Activated naive CD4-positive, alpha-beta T cell treated with Interleukin-2 at 50 U/mL for 16 hours (primary cell): ENCODE measurements at regions not wholly inside any gene's neighbourhood (a gene's known extent, or its start where the extent isn't known, plus 50 kb on each side); places are given as distances from the start of the nearest gene placed in this dataset.
"Not testable (repeated sequence)": the region's sequence is repeated elsewhere in the genome, so short reads cannot be mapped to it uniquely, and the experiment has no call there.

Experiments used
- DNase-seq: peaks from one replicate; pipeline ENCODE4 v3.0.0-alpha.2; 2020

DNA sequence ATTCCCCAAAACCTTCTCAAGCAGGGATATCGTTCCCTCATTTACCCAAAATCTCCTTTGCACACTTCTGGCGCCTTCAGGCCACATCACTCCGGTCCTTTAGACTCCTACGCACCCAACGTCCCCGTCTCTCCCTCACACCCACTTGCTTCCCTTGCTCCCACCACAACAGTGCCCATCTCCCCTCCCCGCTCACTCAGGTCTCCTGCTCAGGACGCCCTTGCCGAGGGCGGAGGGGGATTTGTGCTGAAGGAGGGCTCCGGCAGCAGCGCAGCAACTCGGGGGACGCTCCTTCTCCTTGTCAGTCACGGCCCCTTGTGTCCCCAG is 71.6 kb downstream of the PCMTD2 start:
- not testable (repeated sequence) for DNase-seq

DNA sequence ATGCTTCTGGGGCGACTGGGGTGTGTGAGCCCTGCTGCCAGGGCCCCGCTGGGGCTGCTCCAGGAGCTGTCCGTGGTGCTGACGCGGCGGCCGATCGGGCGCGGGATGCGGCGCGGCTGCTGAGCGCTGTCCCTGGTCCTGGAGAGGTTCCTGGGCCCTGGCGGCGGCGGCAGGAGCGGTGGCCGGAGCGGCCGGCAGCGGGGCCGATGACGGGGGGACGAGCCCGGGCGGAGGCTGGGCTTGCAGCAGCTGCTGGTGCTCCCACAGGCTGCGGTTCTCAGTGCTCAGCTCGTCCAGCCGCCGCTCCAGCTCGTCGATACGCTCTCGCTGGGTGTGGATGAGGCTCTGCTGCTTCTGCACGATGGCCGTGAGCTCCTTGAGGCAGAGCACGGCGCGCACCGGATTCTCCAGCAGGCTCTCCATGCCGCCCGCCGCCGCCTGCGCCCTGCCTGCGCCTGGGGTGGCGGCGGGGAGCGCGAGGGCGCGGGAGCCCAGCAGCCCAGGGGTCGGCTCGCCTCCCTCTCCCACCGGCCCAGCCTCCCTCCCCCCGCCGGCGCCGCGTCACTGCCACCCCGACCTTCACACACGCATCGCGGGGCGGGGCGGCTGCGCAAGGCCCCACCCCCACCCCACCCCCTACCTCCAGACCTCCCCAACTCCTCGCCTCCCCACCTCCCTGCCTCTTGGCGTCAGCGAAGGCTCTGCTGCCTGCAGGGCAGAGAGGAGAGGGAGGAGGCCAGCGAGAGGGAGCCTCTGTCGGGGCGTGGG is 72.2 kb downstream of the PCMTD2 start:
- peak; percentile 21 for DNase-seq

DNA sequence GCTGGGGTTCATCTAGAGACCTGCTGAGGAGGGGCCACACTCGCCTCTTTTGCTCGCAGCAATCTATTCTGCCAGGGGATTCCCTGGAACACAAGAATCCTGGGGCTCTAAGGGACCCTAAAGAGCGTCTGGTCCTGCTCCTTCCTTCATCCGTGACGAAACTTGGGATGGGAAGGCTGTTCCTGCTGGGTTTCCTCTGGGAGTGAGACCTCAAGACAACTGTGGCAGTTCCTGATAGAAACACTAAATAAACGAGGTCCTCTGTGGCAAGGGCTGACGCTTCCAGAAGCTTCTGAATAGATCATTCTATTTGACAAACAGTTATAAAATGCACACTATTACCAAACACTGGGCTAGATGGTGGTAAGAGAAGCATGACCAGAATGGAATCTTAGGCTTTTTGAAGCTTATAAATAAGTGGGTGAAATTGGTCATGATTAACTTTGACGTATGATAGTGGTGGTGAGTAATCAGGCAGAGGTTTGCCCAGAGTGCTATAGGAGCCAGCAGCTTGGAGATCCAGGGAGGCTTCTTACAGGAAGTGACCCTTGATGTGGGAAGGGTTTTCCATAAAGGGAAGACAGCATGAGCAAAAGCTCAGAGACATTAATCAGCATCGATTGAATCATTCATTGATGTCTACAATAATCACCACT is 73.2 kb downstream of the PCMTD2 start:
- DNase-seq: peak; percentile 3

DNA sequence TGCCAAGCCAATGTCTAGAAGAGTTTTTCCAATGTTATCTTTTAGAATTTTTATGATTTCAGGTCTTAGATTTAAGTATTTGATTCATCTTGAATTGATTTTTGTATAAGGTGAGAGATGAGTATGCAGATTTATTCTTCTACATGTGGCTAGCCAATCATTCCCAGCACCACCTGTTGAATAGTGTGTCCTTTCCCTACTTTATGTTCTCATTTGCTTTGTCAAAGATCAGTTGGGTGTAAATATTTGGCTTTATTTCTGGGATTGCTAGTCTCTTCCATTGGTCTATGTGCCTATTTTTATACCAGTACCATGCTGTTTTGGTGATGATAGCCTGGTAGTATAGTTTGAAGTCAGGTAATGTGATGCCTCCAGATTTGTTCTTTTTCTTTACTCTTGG is 77.1 kb downstream of the PCMTD2 start:
- not testable (repeated sequence) for DNase-seq
